B cell (primary cell): ENCODE measurements at regions not wholly inside any gene's neighbourhood (a gene's known extent, or its start where the extent isn't known, plus 50 kb on each side); places are given as distances from the start of the nearest gene placed in this dataset.

ENCODE experiments used
- ATAC-seq: fragments of 200-7000 bp; cut with Tn5 transposase; one replicate; pipeline ENCODE4 v1.10.0; 2021; ENCODE audit warnings: low read depth, mild to moderate bottlenecking, moderate number of reproducible peaks, moderate library complexity
- CTCF ChIA-PET: fragments of 350-600 bp; sonication (Branson Sonifier 250); formaldehyde crosslinking; loops from one replicate; lab custom pipeline; 2021; ENCODE audit warnings: antibody characterized with exemption, inconsistent platforms; lab: Charles Lee
- POLR2A ChIA-PET: fragments of 350-600 bp; sonication (Branson Sonifier 250); formaldehyde crosslinking; loops from one replicate; lab custom pipeline; 2021; ENCODE audit warnings: antibody characterized with exemption; lab: Charles Lee
- DNase-seq: peaks from one replicate; pipeline ENCODE4 v3.0.0; 2013
- H2AFZ ChIP-seq: 2 replicates; pipeline ENCODE4 v1.6.1; 2012; ENCODE audit warnings: mild to moderate bottlenecking, low read depth, low read length; ENCODE audit not compliant: insufficient read depth, poor library complexity, severe bottlenecking
- H3K27ac ChIP-seq, 2 donors: 1 replicate in 1 of 2; 2 replicates in 1 of 2; pipeline ENCODE4 v1.5.1; 2012 to 2013; ENCODE audit warnings: low read length in 2 of 2, mild to moderate bottlenecking in 2 of 2, moderate library complexity in 1 of 2
- H3K27me3 ChIP-seq, 4 experiments: fragments of 200-600 bp in 1 of 4; sonication (generic) in 1 of 4; replicated peaks in 1 of 4; 1 replicate in 2 of 4; 2 replicates in 2 of 4; pipeline versions ENCODE4 v1.6.1 to v1.7.0; 2013 to 2016; ENCODE audit warnings: low read length in 3 of 4, mild to moderate bottlenecking in 2 of 4, mixed read lengths in 1 of 4, moderate library complexity in 1 of 4; ENCODE audit not compliant: insufficient read depth in 4 of 4, control insufficient read depth in 3 of 4; ENCODE audit errors: control extremely low read depth in 1 of 4
- H3K36me3 ChIP-seq, 2 experiments: replicated peaks in 1 of 2; 1 replicate in 1 of 2; 2 replicates in 1 of 2; pipeline versions ENCODE4 v1.6.1 to v1.7.1; 2013; ENCODE audit warnings: low read length in 1 of 2; ENCODE audit not compliant: insufficient read depth in 2 of 2, control insufficient read depth in 1 of 2; ENCODE audit errors: control extremely low read depth in 1 of 2, extremely low read depth in 1 of 2
- H3K4me1 ChIP-seq, 2 donors: fragments of 200-600 bp in 1 of 2; sonication (generic) in 1 of 2; 1 replicate in 1 of 2; 2 replicates in 1 of 2; pipeline versions ENCODE4 v1.5.1 to v1.6.1; 2013 to 2017; ENCODE audit warnings: low read length in 2 of 2; ENCODE audit not compliant: control insufficient read depth in 2 of 2, insufficient read depth in 2 of 2
- H3K4me2 ChIP-seq: replicated peaks from 2 replicates; pipeline ENCODE3; 2012; ENCODE audit warnings: mild to moderate bottlenecking, low read depth, low read length; ENCODE audit not compliant: poor library complexity, severe bottlenecking
- H3K4me3 ChIP-seq, 5 experiments: fragments of 200-600 bp in 1 of 5; sonication (generic) in 1 of 5; 1 replicate in 3 of 5; 2 replicates in 2 of 5; pipeline versions ENCODE4 v1.5.1 to v1.7.0; 2011 to 2016; ENCODE audit warnings: low read length in 4 of 5, mild to moderate bottlenecking in 4 of 5, low read depth in 2 of 5, control low read depth in 1 of 5, moderate library complexity in 1 of 5; ENCODE audit not compliant: insufficient read depth in 1 of 5; ENCODE audit errors: control extremely low read depth in 1 of 5, extremely low read depth in 1 of 5
- H3K79me2 ChIP-seq: fragments of 200-600 bp; sonication (generic); one replicate; pipeline ENCODE4 v1.6.0; 2016; ENCODE audit warnings: low read length; ENCODE audit not compliant: control insufficient read depth, insufficient read depth
- H3K9ac ChIP-seq: fragments of 200-600 bp; sonication (generic); 2 replicates; pipeline ENCODE4 v1.6.1; 2017; ENCODE audit warnings: mild to moderate bottlenecking, low read length, moderate library complexity
- H3K9me3 ChIP-seq, 3 donors: one replicate each; pipeline versions ENCODE4 v1.6.1 to v1.7.1; 2013; ENCODE audit warnings: low read length in 2 of 3; ENCODE audit not compliant: control insufficient read depth in 2 of 3, insufficient read depth in 1 of 3; ENCODE audit errors: control extremely low read depth in 1 of 3
- H4K20me1 ChIP-seq: 2 replicates; pipeline ENCODE4 v1.6.0; 2012; ENCODE audit warnings: mild to moderate bottlenecking, low read length; ENCODE audit not compliant: insufficient read depth, control insufficient read depth, poor library complexity, severe bottlenecking
- H3K27ac Mint-ChIP-seq: one replicate; pipeline ENCODE4 v1.8.0; 2021; ENCODE audit warnings: mixed read lengths
- H3K27me3 Mint-ChIP-seq: one replicate; pipeline ENCODE4 v1.8.0; 2021; ENCODE audit warnings: mixed read lengths
- H3K4me1 Mint-ChIP-seq: one replicate; pipeline ENCODE4 v1.8.0; 2021; ENCODE audit warnings: mixed read lengths
- H3K4me3 Mint-ChIP-seq: one replicate; pipeline ENCODE4 v1.8.0; 2021; ENCODE audit warnings: mixed read lengths
- H3K9me3 Mint-ChIP-seq: one replicate; pipeline ENCODE4 v1.8.0; 2022; ENCODE audit warnings: mixed read lengths; ENCODE audit not compliant: insufficient read depth
- CTCF ChIP-seq: fragments of 200-600 bp; IDR thresholded peaks from one replicate; pipeline ENCODE4 v1.8.0; 2022; ENCODE audit warnings: antibody characterized with exemption, mild to moderate bottlenecking
- EZH2 ChIP-seq: IDR thresholded peaks from 2 replicates; pipeline ENCODE4 v1.6.1; 2012; ENCODE audit warnings: borderline replicate concordance, low read depth, mild to moderate bottlenecking, moderate library complexity, low read length; ENCODE audit not compliant: insufficient read depth, poor library complexity, severe bottlenecking
- WGBS: methylation state at CpG from one replicate; pipeline ENCODE4 v1.1.5; 2013; ENCODE audit warnings: missing lambda C conversion rate; ENCODE audit not compliant: insufficient coverage; 5-methylcytosine and 5-hydroxymethylcytosine counted together
- intact Hi-C: fragments of 100-400 bp; cut with micrococcal nuclease; formaldehyde crosslinking; loops from one replicate; pipeline ENCODE4 v1.10.0; 2022

- Mint-ChIP-seq H3K27ac (no peak overlapping the region), H3K4me3 (no peak overlapping the region), H3K27me3 (no peaks in the 10 kb centered on the region), H3K4me1 (no peaks in the 10 kb centered on the region), H3K9me3 (no peaks in the 10 kb centered on the region)
- Histone ChIP-seq H3K27me3 (no peaks in the 10 kb centered on the region), H4K20me1 (no peaks in the 10 kb centered on the region), H3K27ac (no peak overlapping the region), H2AFZ (no peak overlapping the region), H3K4me1 (no peaks in the 10 kb centered on the region), H3K79me2 (no peaks in the 10 kb centered on the region), H3K4me3 (no peak overlapping the region), H3K9ac (no peak overlapping the region), H3K36me3 (no peaks in the 10 kb centered on the region), H3K9me3 (no peaks in the 10 kb centered on the region), H3K4me2 (no peak overlapping the region)
- TF ChIP-seq CTCF (no peak), EZH2 (no peak)
- no CpG with 5 or more reads among the region's 2 CpGs for WGBS
- CTCF ChIA-PET = no interaction called here
- ATAC-seq (no peak), DNase-seq (no peak)
- intact Hi-C loops = no loop called here
- POLR2A ChIA-PET = no interaction called here
Observed at GRCh38 chr2:40773291-40773690, 321.4 kb upstream of the SLC8A1 start.

GRCh38 chr2:40783704-40784103, 331.8 kb upstream of the SLC8A1 start:
- no peak overlapping the region for H3K27ac ChIP-seq
- no peaks in the 10 kb centered on the region for H3K4me1 Mint-ChIP-seq
- H2AFZ ChIP-seq = no peak overlapping the region
- no peaks in the 10 kb centered on the region for H3K27me3 ChIP-seq
- no peaks in the 10 kb centered on the region for H3K79me2 ChIP-seq
- 100% methylated on average over 1 of the region's 3 CpGs for WGBS
- intact Hi-C loops = no loop called here
- no peak for ATAC-seq
- H3K27ac Mint-ChIP-seq = no peak overlapping the region
- no peak overlapping the region for H3K4me3 Mint-ChIP-seq
- H3K9ac ChIP-seq = no peak overlapping the region
- H3K36me3 ChIP-seq = no peaks in the 10 kb centered on the region
- H3K9me3 ChIP-seq = no peaks in the 10 kb centered on the region
- no peak for DNase-seq
- CTCF ChIA-PET = no interaction called here
- H3K9me3 Mint-ChIP-seq = peaks cover 2% of the 10 kb centered on the region
- H3K4me2 ChIP-seq = no peak overlapping the region
- H3K27me3 Mint-ChIP-seq = no peaks in the 10 kb centered on the region
- no peak overlapping the region for H3K4me3 ChIP-seq
- no peaks in the 10 kb centered on the region for H3K4me1 ChIP-seq
- POLR2A ChIA-PET = no interaction called here
- TF ChIP-seq EZH2 = no peak
- TF ChIP-seq CTCF = no peak
- no peaks in the 10 kb centered on the region for H4K20me1 ChIP-seq
